OCI-LY1 (cell line): ENCODE measurements at regions not wholly inside any gene's neighbourhood (a gene's known extent, or its start where the extent isn't known, plus 50 kb on each side); places are given as distances from the start of the nearest gene placed in this dataset.

Experiments
- H2AFZ ChIP-seq: fragments of 200-600 bp; sonication (generic), shearing (Covaris generic); 2 replicates; pipeline ENCODE4 v1.6.0; 2014; ENCODE audit warnings: antibody characterized with exemption, mild to moderate bottlenecking, low read length
- H3F3A ChIP-seq: fragments of 200-600 bp; sonication (generic), shearing (Covaris generic); 2 replicates; pipeline ENCODE4 v1.6.0; 2014; ENCODE audit warnings: mild to moderate bottlenecking, antibody characterized with exemption, low read length, moderate library complexity; ENCODE audit not compliant: insufficient read depth
- H3K27ac ChIP-seq: fragments of 200-600 bp; sonication (generic); 2 replicates; pipeline ENCODE4 v1.5.1; 2014; ENCODE audit warnings: low read length, mixed run types, mild to moderate bottlenecking, low read depth; ENCODE audit not compliant: poor library complexity, severe bottlenecking
- H3K27me3 ChIP-seq: fragments of 200-600 bp; sonication (generic); 2 replicates; pipeline ENCODE4 v1.6.0; 2014; ENCODE audit warnings: antibody characterized with exemption, mild to moderate bottlenecking, low read length, moderate library complexity; ENCODE audit not compliant: insufficient read depth
- H3K36me3 ChIP-seq: fragments of 200-600 bp; sonication (generic); 2 replicates; pipeline ENCODE4 v1.6.1; 2014; ENCODE audit warnings: mild to moderate bottlenecking, antibody characterized with exemption, low read length, moderate library complexity, mixed read lengths; ENCODE audit not compliant: insufficient read depth
- H3K4me1 ChIP-seq: fragments of 200-600 bp; sonication (generic); 2 replicates; pipeline ENCODE4 v1.5.1; 2014; ENCODE audit warnings: mild to moderate bottlenecking, low read length, moderate library complexity; ENCODE audit not compliant: insufficient read depth, severe bottlenecking
- H3K4me2 ChIP-seq: fragments of 200-600 bp; sonication (generic), shearing (Covaris generic); 2 replicates; pipeline ENCODE4 v1.6.1; 2014; ENCODE audit warnings: low read length
- H3K4me3 ChIP-seq: fragments of 200-600 bp; sonication (generic); 2 replicates; pipeline ENCODE4 v1.5.1; 2014; ENCODE audit warnings: low read length, low read depth, mild to moderate bottlenecking, mixed read lengths; ENCODE audit not compliant: poor library complexity, severe bottlenecking
- H3K79me2 ChIP-seq: fragments of 200-600 bp; shearing (Covaris generic); 2 replicates; pipeline ENCODE4 v1.6.1; 2016; ENCODE audit warnings: mixed run types, low read length, mixed read lengths; ENCODE audit not compliant: insufficient read depth
- H3K9ac ChIP-seq: fragments of 200-600 bp; sonication (generic), shearing (Covaris generic); 2 replicates; pipeline ENCODE4 v1.6.1; 2014; ENCODE audit warnings: mild to moderate bottlenecking, low read length, mixed read lengths
- H3K9me2 ChIP-seq: fragments of 200-600 bp; sonication (generic), shearing (Covaris generic); 2 replicates; pipeline ENCODE4 v1.6.1; 2014; ENCODE audit warnings: low read depth, mild to moderate bottlenecking, low read length, mixed read lengths
- H3K9me3 ChIP-seq: fragments of 200-600 bp; shearing (Covaris generic); 2 replicates; pipeline ENCODE4 v1.6.1; 2014; ENCODE audit warnings: low read length, mixed read lengths
- H4K20me1 ChIP-seq: fragments of 200-600 bp; sonication (generic), shearing (Covaris generic); 2 replicates; pipeline ENCODE4 v1.6.0; 2016; ENCODE audit warnings: mild to moderate bottlenecking, low read length; ENCODE audit not compliant: insufficient read depth
- CTCF ChIP-seq: fragments of 200-600 bp; sonication (generic), shearing (Covaris generic); IDR thresholded peaks from 2 replicates; pipeline ENCODE4 v1.5.1; 2017; ENCODE audit warnings: mild to moderate bottlenecking, antibody characterized with exemption, low read length, moderate library complexity, mixed read lengths
- EZH2 ChIP-seq: fragments of 200-600 bp; sonication (generic), shearing (Covaris generic); IDR thresholded peaks from 2 replicates; pipeline ENCODE4 v1.8.0; 2017; ENCODE audit warnings: borderline replicate concordance, mixed run types, mild to moderate bottlenecking, antibody characterized with exemption, low read length, moderate library complexity, mixed read lengths

GRCh38 chr3:20343790-20344189, 157.8 kb upstream of the SGO1 start:
- H3K9me2 ChIP-seq, result no peaks in the 10 kb centered on the region
- no peaks in the 10 kb centered on the region for H3K4me1 ChIP-seq
- H2AFZ ChIP-seq, result no peak overlapping the region
- no peak overlapping the region for H3K9ac ChIP-seq
- H3K36me3 ChIP-seq, result no peaks in the 10 kb centered on the region
- H3K27me3 ChIP-seq, result no peaks in the 10 kb centered on the region
- H3K27ac ChIP-seq, result no peak overlapping the region
- H3K4me3 ChIP-seq, result no peak overlapping the region
- H3K9me3 ChIP-seq, result no peaks in the 10 kb centered on the region
- H3K79me2 ChIP-seq, result no peaks in the 10 kb centered on the region
- no peaks in the 10 kb centered on the region for H4K20me1 ChIP-seq
- no peaks in the 10 kb centered on the region for H3F3A ChIP-seq
- TF ChIP-seq CTCF (no peak), EZH2 (no peak)
- H3K4me2 ChIP-seq, result no peak overlapping the region

GRCh38 chr3:20340324-20340928, 154.4 kb upstream of the SGO1 start:
- H3K9ac ChIP-seq, result no peak overlapping the region
- H3K36me3 ChIP-seq, result no peaks in the 10 kb centered on the region
- H3K4me3 ChIP-seq, result no peak overlapping the region
- no peak overlapping the region for H3K4me2 ChIP-seq
- no peaks in the 10 kb centered on the region for H3K27me3 ChIP-seq
- H3F3A ChIP-seq, result no peaks in the 10 kb centered on the region
- H3K27ac ChIP-seq, result no peak overlapping the region
- H2AFZ ChIP-seq, result no peak overlapping the region
- H4K20me1 ChIP-seq, result no peaks in the 10 kb centered on the region
- no peaks in the 10 kb centered on the region for H3K9me3 ChIP-seq
- TF ChIP-seq EZH2 (no peak), CTCF (peak; percentile 93)
- no peaks in the 10 kb centered on the region for H3K9me2 ChIP-seq
- H3K79me2 ChIP-seq, result no peaks in the 10 kb centered on the region
- H3K4me1 ChIP-seq, result no peaks in the 10 kb centered on the region

GRCh38 chr3:20336572-20336971, 150.6 kb upstream of the SGO1 start:
- Histone ChIP-seq H3K27me3 (no peaks in the 10 kb centered on the region), H3K79me2 (no peaks in the 10 kb centered on the region), H3K4me2 (no peak overlapping the region), H4K20me1 (no peaks in the 10 kb centered on the region), H3F3A (no peaks in the 10 kb centered on the region), H3K9me3 (no peaks in the 10 kb centered on the region), H3K9me2 (no peaks in the 10 kb centered on the region), H3K27ac (no peak overlapping the region), H3K36me3 (no peaks in the 10 kb centered on the region), H2AFZ (no peak overlapping the region), H3K4me3 (no peak overlapping the region), H3K9ac (no peak overlapping the region), H3K4me1 (no peaks in the 10 kb centered on the region)
- no peak for TF ChIP-seq CTCF
- TF ChIP-seq EZH2, result no peak
